Fibroblast of lung (primary cell): ENCODE measurements at regions not wholly inside any gene's neighbourhood (a gene's known extent, or its start where the extent isn't known, plus 50 kb on each side); places are given as distances from the start of the nearest gene placed in this dataset.

Experiments used
- CTCF ChIP-seq, 2 donors: IDR thresholded peaks in 1 of 2; conservative IDR thresholded peaks in 1 of 2; 1 replicate in 1 of 2; 2 replicates in 1 of 2; pipeline ENCODE4 v1.5.1; 2011 to 2012; ENCODE audit warnings: low read length in 2 of 2, control low read depth in 1 of 2, inconsistent platforms in 1 of 2, low read depth in 1 of 2, mild to moderate bottlenecking in 1 of 2
- EZH2 ChIP-seq: IDR thresholded peaks from 2 replicates; pipeline ENCODE4 v1.5.1; 2012; ENCODE audit warnings: low read length, control low read depth, mild to moderate bottlenecking; ENCODE audit errors: missing control alignments

GRCh38 chr17:71572343-71572742 is 548.5 kb upstream of the SOX9 start:
- TF ChIP-seq CTCF (conservative IDR thresholded peaks at IDR 0.05 in 1 of 2, IDR thresholded peaks at IDR 0.05 in 1 of 2; ENCODE audit: low read depth in 1 of 2, low read length in 2 of 2) (no peak), EZH2 (no peak)
